Fibroblast of lung (primary cell): ENCODE measurements at regions not wholly inside any gene's neighbourhood (a gene's known extent, or its start where the extent isn't known, plus 50 kb on each side); places are given as distances from the start of the nearest gene placed in this dataset.

Experiments used
- DNase-seq, 2 donors: peaks; one replicate each; pipeline versions ENCODE4 v3.0.0 to v3.0.0-alpha.2; 2010; ENCODE audit warnings: low read depth in 2 of 2
- H2AFZ ChIP-seq: 2 replicates; pipeline ENCODE4 v1.5.1; 2012; ENCODE audit warnings: low read length, control low read depth, inconsistent platforms
- H3K27ac ChIP-seq: 2 replicates; pipeline ENCODE4 v1.5.1; 2011; ENCODE audit warnings: low read length, control low read depth; ENCODE audit not compliant: insufficient read depth
- H3K27me3 ChIP-seq: 2 replicates; pipeline ENCODE4 v1.5.1; 2011; ENCODE audit warnings: mild to moderate bottlenecking, low read length; ENCODE audit not compliant: control insufficient read depth, insufficient read depth
- H3K36me3 ChIP-seq: 2 replicates; pipeline ENCODE4 v1.5.1; 2011; ENCODE audit warnings: low read length; ENCODE audit not compliant: control insufficient read depth, insufficient read depth
- H3K4me1 ChIP-seq: 2 replicates; pipeline ENCODE4 v1.5.1; 2011; ENCODE audit warnings: low read length; ENCODE audit not compliant: control insufficient read depth, insufficient read depth; ENCODE audit errors: extremely low read depth
- H3K4me2 ChIP-seq: 2 replicates; pipeline ENCODE4 v1.5.1; 2011; ENCODE audit warnings: low read length, control low read depth; ENCODE audit not compliant: insufficient read depth; ENCODE audit errors: extremely low read depth
- H3K4me3 ChIP-seq, 4 experiments: fragments of 200-600 bp in 1 of 4; sonication (generic) in 1 of 4; replicated peaks in 1 of 4; 2 replicates each; pipeline ENCODE4 v1.5.1; 2011 to 2016; ENCODE audit warnings: low read length in 4 of 4, low read depth in 3 of 4, mild to moderate bottlenecking in 3 of 4, control low read depth in 2 of 4, inconsistent platforms in 1 of 4, mixed read lengths in 1 of 4; ENCODE audit not compliant: insufficient read depth in 1 of 4; ENCODE audit errors: control extremely low read depth in 1 of 4
- H3K79me2 ChIP-seq: 2 replicates; pipeline ENCODE4 v1.5.1; 2012; ENCODE audit warnings: mild to moderate bottlenecking, low read length, inconsistent platforms; ENCODE audit not compliant: control insufficient read depth, insufficient read depth
- H3K9ac ChIP-seq: 2 replicates; pipeline ENCODE4 v1.5.1; 2011; ENCODE audit warnings: mild to moderate bottlenecking, low read length, control low read depth; ENCODE audit not compliant: insufficient read depth
- H3K9me3 ChIP-seq: 2 replicates; pipeline ENCODE4 v1.5.1; 2012; ENCODE audit warnings: low read depth, low read length; ENCODE audit not compliant: control insufficient read depth, insufficient read depth
- H4K20me1 ChIP-seq: 2 replicates; pipeline ENCODE4 v1.5.1; 2011; ENCODE audit warnings: low read length; ENCODE audit not compliant: control insufficient read depth, insufficient read depth; ENCODE audit errors: extremely low read depth
- EZH2 ChIP-seq: IDR thresholded peaks from 2 replicates; pipeline ENCODE4 v1.5.1; 2012; ENCODE audit warnings: low read length, control low read depth, mild to moderate bottlenecking; ENCODE audit errors: missing control alignments
- TF ChIP-seq, protein P1 (sequence below), 2 donors: IDR thresholded peaks in 1 of 2; conservative IDR thresholded peaks in 1 of 2; 1 replicate in 1 of 2; 2 replicates in 1 of 2; pipeline ENCODE4 v1.5.1; 2011 to 2012; ENCODE audit warnings: low read length in 2 of 2, control low read depth in 1 of 2, inconsistent platforms in 1 of 2, low read depth in 1 of 2, mild to moderate bottlenecking in 1 of 2

DNA sequence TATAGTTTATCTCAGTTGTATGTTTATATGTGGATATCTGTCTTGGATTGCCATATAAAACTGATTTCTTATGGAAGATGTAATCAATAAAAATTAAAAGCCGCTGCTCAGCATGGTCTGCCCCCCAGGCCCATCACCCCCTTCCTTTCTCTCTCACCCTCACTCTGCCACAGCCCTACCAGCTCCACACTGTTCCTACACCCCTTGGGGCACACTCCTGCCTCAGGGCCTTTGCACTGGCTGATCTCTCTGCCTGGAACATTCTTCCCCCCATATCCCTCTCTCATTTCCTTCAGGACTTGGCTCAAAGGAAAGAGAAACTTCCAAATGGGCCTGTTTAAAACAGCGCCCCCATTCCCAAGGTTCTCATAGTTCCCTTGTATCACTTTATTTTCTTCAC lies 63.1 kb downstream of the LRRC32 start:
- no peaks in the 10 kb centered on the region for H3K27me3 ChIP-seq
- peaks cover 30% of the 10 kb centered on the region for H3K4me1 ChIP-seq
- no peaks in the 10 kb centered on the region for H3K36me3 ChIP-seq
- no peak overlapping the region for H3K27ac ChIP-seq
- no peak overlapping the region for H2AFZ ChIP-seq
- TF ChIP-seq, protein P1, sequence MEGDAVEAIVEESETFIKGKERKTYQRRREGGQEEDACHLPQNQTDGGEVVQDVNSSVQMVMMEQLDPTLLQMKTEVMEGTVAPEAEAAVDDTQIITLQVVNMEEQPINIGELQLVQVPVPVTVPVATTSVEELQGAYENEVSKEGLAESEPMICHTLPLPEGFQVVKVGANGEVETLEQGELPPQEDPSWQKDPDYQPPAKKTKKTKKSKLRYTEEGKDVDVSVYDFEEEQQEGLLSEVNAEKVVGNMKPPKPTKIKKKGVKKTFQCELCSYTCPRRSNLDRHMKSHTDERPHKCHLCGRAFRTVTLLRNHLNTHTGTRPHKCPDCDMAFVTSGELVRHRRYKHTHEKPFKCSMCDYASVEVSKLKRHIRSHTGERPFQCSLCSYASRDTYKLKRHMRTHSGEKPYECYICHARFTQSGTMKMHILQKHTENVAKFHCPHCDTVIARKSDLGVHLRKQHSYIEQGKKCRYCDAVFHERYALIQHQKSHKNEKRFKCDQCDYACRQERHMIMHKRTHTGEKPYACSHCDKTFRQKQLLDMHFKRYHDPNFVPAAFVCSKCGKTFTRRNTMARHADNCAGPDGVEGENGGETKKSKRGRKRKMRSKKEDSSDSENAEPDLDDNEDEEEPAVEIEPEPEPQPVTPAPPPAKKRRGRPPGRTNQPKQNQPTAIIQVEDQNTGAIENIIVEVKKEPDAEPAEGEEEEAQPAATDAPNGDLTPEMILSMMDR (conservative IDR thresholded peaks at IDR 0.05 in 1 of 2, IDR thresholded peaks at IDR 0.05 in 1 of 2; ENCODE audit: low read depth in 1 of 2, low read length in 2 of 2), result no peak
- no peaks in the 10 kb centered on the region for H3K9me3 ChIP-seq
- H3K79me2 ChIP-seq, result no peaks in the 10 kb centered on the region
- H4K20me1 ChIP-seq, result no peaks in the 10 kb centered on the region
- H3K4me2 ChIP-seq, result no peak overlapping the region
- no peak for DNase-seq
- H3K9ac ChIP-seq, result no peak overlapping the region
- no peak overlapping the region for H3K4me3 ChIP-seq

DNA sequence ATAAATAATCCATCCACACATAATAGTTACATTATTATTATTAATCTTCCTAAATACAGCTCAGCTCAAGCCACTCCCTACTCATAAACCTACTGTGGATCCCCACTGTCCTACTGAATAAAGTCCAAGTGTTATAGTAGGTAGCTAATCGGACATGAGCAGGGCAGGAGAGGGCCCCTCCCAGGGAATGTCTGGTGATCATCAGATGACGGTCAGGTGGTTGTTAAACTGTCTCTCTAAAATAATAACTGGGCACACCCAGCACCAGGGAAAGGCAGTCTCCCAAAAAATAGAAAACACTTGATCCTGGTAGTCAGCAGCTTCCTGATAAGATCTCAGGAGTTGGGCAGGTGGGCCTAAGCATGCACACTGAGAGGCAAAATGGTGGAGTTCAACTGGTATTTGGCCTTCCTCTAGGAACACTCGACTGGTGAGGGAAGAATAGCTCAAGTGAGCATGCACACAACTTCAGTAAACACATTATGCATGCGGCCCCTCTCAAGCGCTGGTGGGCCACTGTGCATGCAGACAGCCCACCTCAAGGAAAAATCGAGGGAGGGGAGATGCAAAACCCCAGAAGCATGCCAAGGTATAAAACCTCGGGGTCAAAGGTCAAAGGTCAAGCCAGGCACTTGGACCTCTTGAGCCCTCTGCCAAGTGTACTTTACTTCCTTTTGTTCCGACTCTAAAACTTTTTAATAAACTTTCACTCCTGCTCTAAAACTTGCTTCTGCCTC lies 65.0 kb downstream of the LRRC32 start:
- Histone ChIP-seq H3K4me3 (no peak overlapping the region), H3K27ac (no peak overlapping the region), H3K9ac (no peak overlapping the region), H3K36me3 (no peaks in the 10 kb centered on the region), H3K79me2 (no peaks in the 10 kb centered on the region), H3K4me1 (peaks cover 34% of the 10 kb centered on the region), H2AFZ (no peak overlapping the region), H3K27me3 (no peaks in the 10 kb centered on the region), H4K20me1 (no peaks in the 10 kb centered on the region), H3K4me2 (no peak overlapping the region), H3K9me3 (no peaks in the 10 kb centered on the region)
- DNase-seq, result no peak
- TF ChIP-seq EZH2, result no peak
- TF ChIP-seq, protein P1 (conservative IDR thresholded peaks at IDR 0.05 in 1 of 2, IDR thresholded peaks at IDR 0.05 in 1 of 2; ENCODE audit: low read depth in 1 of 2, low read length in 2 of 2), result no peak

DNA sequence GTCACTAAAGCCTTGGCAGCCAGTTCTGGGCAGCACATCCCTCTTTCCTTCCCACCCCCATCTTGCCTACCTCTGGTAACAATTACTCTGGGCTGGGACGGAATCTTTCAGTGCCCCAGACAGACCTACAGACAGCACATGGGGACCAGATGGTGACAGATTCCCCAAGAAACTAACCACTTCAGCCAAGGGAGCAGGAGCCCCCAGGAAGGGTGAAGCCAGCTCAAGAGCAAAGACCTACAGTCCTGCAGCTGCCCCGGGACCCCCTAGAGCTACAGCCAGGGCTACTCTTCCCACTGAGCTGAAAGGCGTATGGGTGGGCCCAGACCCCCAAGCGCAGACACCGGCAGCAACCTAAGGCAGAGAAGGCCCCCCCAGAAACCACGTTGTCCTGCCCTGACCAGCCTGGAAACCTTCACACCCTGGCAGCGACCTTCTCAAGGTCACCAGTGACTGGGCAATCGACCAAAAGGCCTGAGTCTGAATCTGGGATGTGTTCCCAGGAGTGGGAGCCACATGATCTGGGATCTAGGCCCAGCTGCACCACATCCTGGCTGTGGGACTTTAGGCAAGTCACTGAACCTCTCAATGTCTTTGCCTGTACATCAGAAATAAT lies 65.8 kb downstream of the LRRC32 start:
- Histone ChIP-seq H3K9me3 (no peaks in the 10 kb centered on the region), H2AFZ (no peak overlapping the region), H3K36me3 (no peaks in the 10 kb centered on the region), H3K4me1 (peaks cover 34% of the 10 kb centered on the region), H4K20me1 (no peaks in the 10 kb centered on the region), H3K27ac (peak overlapping the region; percentile 12), H3K27me3 (no peaks in the 10 kb centered on the region), H3K79me2 (no peaks in the 10 kb centered on the region), H3K4me3 (no peak overlapping the region), H3K4me2 (no peak overlapping the region), H3K9ac (no peak overlapping the region)
- peak; percentile 76 to 92 for DNase-seq
- TF ChIP-seq, protein P1 (conservative IDR thresholded peaks at IDR 0.05 in 1 of 2, IDR thresholded peaks at IDR 0.05 in 1 of 2; ENCODE audit: low read depth in 1 of 2, low read length in 2 of 2), result no peak
- TF ChIP-seq EZH2, result no peak
